ENCODE measurements at regions not wholly inside any gene's neighbourhood (a gene's known extent, or its start where the extent isn't known, plus 50 kb on each side); places are given as distances from the start of the nearest gene placed in this dataset.

GRCh38 chr11:122360875-122361274 is 244.9 kb upstream of the BLID start:
- TF ChIP-seq IRF1 (CRISPR knock-in tag; IDR thresholded peaks at IDR 0.05) (no peak), CTCF (IDR thresholded peaks at IDR 0.05) (no peak), PREB (CRISPR knock-in tag; IDR thresholded peaks at IDR 0.05; ENCODE audit: borderline replicate concordance) (no peak), NFYB (CRISPR knock-in tag; conservative IDR thresholded peaks at IDR 0.05; ENCODE audit: low read depth) (no peak), GTF2I (CRISPR knock-in tag; conservative IDR thresholded peaks at IDR 0.05) (no peak), FOXP1 (CRISPR knock-in tag; IDR thresholded peaks at IDR 0.05; ENCODE audit: borderline replicate concordance) (no peak)

Data from WTC11 (cell line).